BE2C (cell line): ENCODE measurements at regions not wholly inside any gene's neighbourhood (a gene's known extent, or its start where the extent isn't known, plus 50 kb on each side); places are given as distances from the start of the nearest gene placed in this dataset.

Source experiments
- DNase-seq: peaks from one replicate; pipeline ENCODE4 v3.0.0-alpha.2; 2020
- H3K27me3 ChIP-seq: fragments of 250-450 bp; sonication (Bioruptor Pico); 2 replicates; pipeline ENCODE4 v1.5.1; 2020; ENCODE audit warnings: mild to moderate bottlenecking
- H3K36me3 ChIP-seq: fragments of 250-450 bp; sonication (Bioruptor Pico); 2 replicates; pipeline ENCODE4 v1.5.1; 2020; ENCODE audit warnings: mild to moderate bottlenecking
- H3K4me1 ChIP-seq: fragments of 250-450 bp; sonication (Bioruptor Pico); 2 replicates; pipeline ENCODE4 v1.5.1; 2020
- H3K4me3 ChIP-seq: 2 replicates; pipeline ENCODE4 v1.5.1; 2011; ENCODE audit warnings: low read depth, low read length
- H3K9me3 ChIP-seq: fragments of 250-450 bp; sonication (Bioruptor Pico); 2 replicates; pipeline ENCODE4 v1.5.1; 2020
- CTCF ChIP-seq: IDR thresholded peaks from 2 replicates; pipeline ENCODE4 v1.5.1; 2012; ENCODE audit warnings: mild to moderate bottlenecking, low read depth, low read length

GRCh38 chr20:59438201-59438600, 137.8 kb downstream of the EDN3 start:
- H3K27me3 ChIP-seq, result no peaks in the 10 kb centered on the region
- H3K9me3 ChIP-seq, result no peaks in the 10 kb centered on the region
- no peaks in the 10 kb centered on the region for H3K36me3 ChIP-seq
- peaks cover 46% of the 10 kb centered on the region for H3K4me1 ChIP-seq
- H3K4me3 ChIP-seq, result no peak overlapping the region
- peak; percentile 43 for DNase-seq
- no peak for TF ChIP-seq CTCF

GRCh38 chr20:59439243-59439642, 138.8 kb downstream of the EDN3 start:
- Histone ChIP-seq H3K27me3 (no peaks in the 10 kb centered on the region), H3K4me3 (no peak overlapping the region), H3K9me3 (no peaks in the 10 kb centered on the region), H3K36me3 (no peaks in the 10 kb centered on the region), H3K4me1 (peaks cover 46% of the 10 kb centered on the region)
- no peak for DNase-seq
- TF ChIP-seq CTCF, result no peak

GRCh38 chr20:59441306-59441705, 140.9 kb downstream of the EDN3 start:
- peaks cover 28% of the 10 kb centered on the region for H3K4me1 ChIP-seq
- TF ChIP-seq CTCF, result no peak
- H3K27me3 ChIP-seq, result no peaks in the 10 kb centered on the region
- no peak overlapping the region for H3K4me3 ChIP-seq
- DNase-seq, result no peak
- H3K36me3 ChIP-seq, result no peaks in the 10 kb centered on the region
- H3K9me3 ChIP-seq, result no peaks in the 10 kb centered on the region

- Histone ChIP-seq H3K4me1 (peaks cover 19% of the 10 kb centered on the region), H3K4me3 (no peak overlapping the region), H3K36me3 (no peaks in the 10 kb centered on the region), H3K9me3 (no peaks in the 10 kb centered on the region), H3K27me3 (no peaks in the 10 kb centered on the region)
- TF ChIP-seq CTCF, result no peak
- DNase-seq, result peak; percentile 57
Observed at GRCh38 chr20:59441860-59442810, 141.7 kb downstream of the EDN3 start.

- no peaks in the 10 kb centered on the region for H3K36me3 ChIP-seq
- peaks cover 12% of the 10 kb centered on the region for H3K4me1 ChIP-seq
- DNase-seq, result no peak
- no peaks in the 10 kb centered on the region for H3K27me3 ChIP-seq
- TF ChIP-seq CTCF, result no peak
- no peaks in the 10 kb centered on the region for H3K9me3 ChIP-seq
- H3K4me3 ChIP-seq, result no peak overlapping the region
Observed at GRCh38 chr20:59443550-59443949, 143.1 kb downstream of the EDN3 start.

GRCh38 chr20:59446376-59446775, 146.0 kb downstream of the EDN3 start:
- DNase-seq, result no peak
- Histone ChIP-seq H3K4me1 (peaks cover 16% of the 10 kb centered on the region), H3K36me3 (no peaks in the 10 kb centered on the region), H3K27me3 (no peaks in the 10 kb centered on the region), H3K9me3 (no peaks in the 10 kb centered on the region), H3K4me3 (no peak overlapping the region)
- TF ChIP-seq CTCF, result no peak
